ENCODE measurements at regions not wholly inside any gene's neighbourhood (a gene's known extent, or its start where the extent isn't known, plus 50 kb on each side); places are given as distances from the start of the nearest gene placed in this dataset.

GRCh38 chr5:144103611-144104485 lies 66.6 kb downstream of the YIPF5 start:
- Histone ChIP-seq H3K79me2 (ENCODE audit: insufficient read depth, low read length) (no peaks in the 10 kb centered on the region), H3K36me3 (ENCODE audit: insufficient read depth, low read length) (no peaks in the 10 kb centered on the region), H3K4me3 (ENCODE audit: insufficient read depth, low read depth, low read length) (no peak overlapping the region), H3K9me3 (ENCODE audit: insufficient read depth, low read depth, low read length) (no peaks in the 10 kb centered on the region), H3K9ac (ENCODE audit: low read length) (no peak overlapping the region), H4K20me1 (ENCODE audit: insufficient read depth, low read length) (no peaks in the 10 kb centered on the region), H2AFZ (ENCODE audit: low read depth, low read length) (no peak overlapping the region), H3K27ac (ENCODE audit: low read depth, low read length) (no peak overlapping the region), H3K27me3 (ENCODE audit: insufficient read depth, low read length) (no peaks in the 10 kb centered on the region), H3K4me2 (ENCODE audit: low read length) (no peak overlapping the region), H3K4me1 (ENCODE audit: insufficient read depth, low read length) (no peaks in the 10 kb centered on the region)
- FAIRE-seq, result no peak
- H3K27ac Mint-ChIP-seq (ENCODE audit: unreplicated experiment), result no peak overlapping the region
- no peaks in the 10 kb centered on the region for H3K27me3 Mint-ChIP-seq (ENCODE audit: low read depth, unreplicated experiment)
- H3K36me3 Mint-ChIP-seq (ENCODE audit: low read depth, unreplicated experiment), result no peaks in the 10 kb centered on the region
- H3K9me3 Mint-ChIP-seq (ENCODE audit: unreplicated experiment), result no peaks in the 10 kb centered on the region
- no peaks in the 10 kb centered on the region for H3K4me1 Mint-ChIP-seq (ENCODE audit: low read depth, unreplicated experiment)
- DNase-seq (ENCODE audit: low read depth), result no peak
- TF ChIP-seq CTCF (IDR thresholded peaks at IDR 0.05; ENCODE audit: insufficient read depth, low read depth, low read length), result no peak
- no peak for TF ChIP-seq EZH2 (IDR thresholded peaks at IDR 0.05; ENCODE audit: insufficient read depth, low read length)
- no peak overlapping the region for H3K4me3 Mint-ChIP-seq (ENCODE audit: unreplicated experiment)

DNA sequence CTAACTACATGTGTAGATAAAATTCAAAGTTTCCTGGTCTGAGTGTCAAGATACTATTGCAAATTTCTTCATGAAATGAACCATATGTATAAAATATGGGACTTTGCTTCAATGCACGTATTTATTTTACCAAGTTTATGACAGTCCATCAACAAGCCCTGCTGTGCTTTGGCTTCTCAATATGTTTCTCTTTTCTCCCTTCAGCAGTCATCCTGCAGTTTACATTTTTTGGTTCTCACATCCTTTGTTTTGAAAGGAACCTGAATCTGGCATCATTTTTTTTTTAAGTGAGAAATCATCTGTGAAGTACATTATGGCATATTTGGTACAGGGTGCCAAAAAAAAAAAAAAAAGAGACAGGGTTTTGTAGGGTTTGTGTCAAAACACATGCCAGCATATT lies 65.1 kb downstream of the YIPF5 start:
- H3K36me3 ChIP-seq (ENCODE audit: insufficient read depth, low read length), result no peaks in the 10 kb centered on the region
- no peak overlapping the region for H3K4me3 ChIP-seq (ENCODE audit: insufficient read depth, low read depth, low read length)
- H3K27me3 ChIP-seq (ENCODE audit: insufficient read depth, low read length), result no peaks in the 10 kb centered on the region
- Mint-ChIP-seq H3K27ac (ENCODE audit: unreplicated experiment) (no peak overlapping the region), H3K36me3 (ENCODE audit: low read depth, unreplicated experiment) (no peaks in the 10 kb centered on the region), H3K4me3 (ENCODE audit: unreplicated experiment) (no peak overlapping the region), H3K27me3 (ENCODE audit: low read depth, unreplicated experiment) (no peaks in the 10 kb centered on the region), H3K9me3 (ENCODE audit: unreplicated experiment) (no peaks in the 10 kb centered on the region), H3K4me1 (ENCODE audit: low read depth, unreplicated experiment) (no peaks in the 10 kb centered on the region)
- TF ChIP-seq CTCF (IDR thresholded peaks at IDR 0.05; ENCODE audit: insufficient read depth, low read depth, low read length) (no peak), EZH2 (IDR thresholded peaks at IDR 0.05; ENCODE audit: insufficient read depth, low read length) (no peak)
- H2AFZ ChIP-seq (ENCODE audit: low read depth, low read length), result no peak overlapping the region
- no peaks in the 10 kb centered on the region for H3K79me2 ChIP-seq (ENCODE audit: insufficient read depth, low read length)
- H3K4me1 ChIP-seq (ENCODE audit: insufficient read depth, low read length), result no peaks in the 10 kb centered on the region
- DNase-seq (ENCODE audit: low read depth) (no peak), FAIRE-seq (no peak)
- no peaks in the 10 kb centered on the region for H4K20me1 ChIP-seq (ENCODE audit: insufficient read depth, low read length)
- no peaks in the 10 kb centered on the region for H3K9me3 ChIP-seq (ENCODE audit: insufficient read depth, low read depth, low read length)
- no peak overlapping the region for H3K4me2 ChIP-seq (ENCODE audit: low read length)
- H3K9ac ChIP-seq (ENCODE audit: low read length), result no peak overlapping the region
- no peak overlapping the region for H3K27ac ChIP-seq (ENCODE audit: low read depth, low read length)

DNA sequence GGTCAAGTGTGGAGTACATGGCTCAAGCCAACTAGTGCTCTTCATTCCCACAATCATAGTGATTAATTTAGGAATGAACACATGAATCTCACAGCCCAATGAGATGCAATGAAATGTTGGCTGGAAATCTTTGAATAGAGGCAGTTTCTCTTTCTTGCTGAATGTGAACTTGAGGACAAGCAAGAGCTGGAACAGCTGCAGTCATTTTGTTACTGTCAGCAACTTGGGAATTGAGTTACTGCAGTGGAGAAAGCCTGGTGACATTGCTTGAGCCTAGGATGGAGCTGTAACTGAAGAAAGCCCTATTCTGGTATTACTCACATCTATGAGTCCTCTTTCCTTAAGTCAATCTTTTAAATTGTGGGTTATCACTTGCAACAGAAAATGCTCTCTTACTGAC lies 62.3 kb downstream of the YIPF5 start:
- no peak overlapping the region for H3K4me3 Mint-ChIP-seq (ENCODE audit: unreplicated experiment)

More for the DNA sequence above, 62.3 kb downstream of the YIPF5 start:
- DNase-seq (ENCODE audit: low read depth) (no peak), FAIRE-seq (no peak)
- Mint-ChIP-seq H3K4me1 (ENCODE audit: low read depth, unreplicated experiment) (no peaks in the 10 kb centered on the region), H3K36me3 (ENCODE audit: low read depth, unreplicated experiment) (no peaks in the 10 kb centered on the region), H3K9me3 (ENCODE audit: unreplicated experiment) (no peaks in the 10 kb centered on the region), H3K27ac (ENCODE audit: unreplicated experiment) (no peak overlapping the region), H3K27me3 (ENCODE audit: low read depth, unreplicated experiment) (no peaks in the 10 kb centered on the region)
- no peaks in the 10 kb centered on the region for H3K79me2 ChIP-seq (ENCODE audit: insufficient read depth, low read length)
- no peaks in the 10 kb centered on the region for H4K20me1 ChIP-seq (ENCODE audit: insufficient read depth, low read length)
- no peaks in the 10 kb centered on the region for H3K9me3 ChIP-seq (ENCODE audit: insufficient read depth, low read depth, low read length)
- H3K9ac ChIP-seq (ENCODE audit: low read length), result no peak overlapping the region
- no peaks in the 10 kb centered on the region for H3K4me1 ChIP-seq (ENCODE audit: insufficient read depth, low read length)
- H3K4me2 ChIP-seq (ENCODE audit: low read length), result no peak overlapping the region
- no peak overlapping the region for H3K4me3 ChIP-seq (ENCODE audit: insufficient read depth, low read depth, low read length)
- no peak overlapping the region for H2AFZ ChIP-seq (ENCODE audit: low read depth, low read length)
- TF ChIP-seq CTCF (IDR thresholded peaks at IDR 0.05; ENCODE audit: insufficient read depth, low read depth, low read length) (no peak), EZH2 (IDR thresholded peaks at IDR 0.05; ENCODE audit: insufficient read depth, low read length) (no peak)
- H3K27me3 ChIP-seq (ENCODE audit: insufficient read depth, low read length), result no peaks in the 10 kb centered on the region
- no peaks in the 10 kb centered on the region for H3K36me3 ChIP-seq (ENCODE audit: insufficient read depth, low read length)
- no peak overlapping the region for H3K27ac ChIP-seq (ENCODE audit: low read depth, low read length)
